Epithelial cell of esophagus (primary cell): ENCODE measurements at regions not wholly inside any gene's neighbourhood (a gene's known extent, or its start where the extent isn't known, plus 50 kb on each side); places are given as distances from the start of the nearest gene placed in this dataset.
A peak's percentile ranks its signal among the peaks of the same experiment; 100 is the strongest.

Experiments
- DNase-seq: peaks from one replicate; pipeline ENCODE4 v3.0.0; 2010; ENCODE audit warnings: low read depth
- H3K4me3 ChIP-seq: 2 replicates; pipeline ENCODE4 v1.5.1; 2011; ENCODE audit warnings: mild to moderate bottlenecking, low read length, control low read depth
- CTCF ChIP-seq: IDR thresholded peaks from 2 replicates; pipeline ENCODE4 v1.5.1; 2011; ENCODE audit warnings: low read depth, mild to moderate bottlenecking, low read length, control low read depth, inconsistent platforms; ENCODE audit not compliant: insufficient read depth; ENCODE audit errors: missing control alignments

GRCh38 chr17:77374170-77374936 lies 233.6 kb downstream of the SEC14L1 start:
- TF ChIP-seq CTCF: no peak
- no peak for DNase-seq
- peak overlapping the region; percentile 40 for H3K4me3 ChIP-seq

GRCh38 chr17:77375108-77375916 lies 234.5 kb downstream of the SEC14L1 start:
- DNase-seq: no peak
- no peak overlapping the region for H3K4me3 ChIP-seq
- no peak for TF ChIP-seq CTCF

- H3K4me3 ChIP-seq: no peak overlapping the region
- no peak for TF ChIP-seq CTCF
- DNase-seq: no peak
These were observed 235.3 kb downstream of the SEC14L1 start for GRCh38 chr17:77375917-77376651.

GRCh38 chr17:77376795-77377709 lies 236.3 kb downstream of the SEC14L1 start:
- no peak overlapping the region for H3K4me3 ChIP-seq
- no peak for TF ChIP-seq CTCF
- DNase-seq: no peak

GRCh38 chr17:77377710-77378235 lies 237.0 kb downstream of the SEC14L1 start:
- no peak overlapping the region for H3K4me3 ChIP-seq

More at GRCh38 chr17:77377710-77378235, 237.0 kb downstream of the SEC14L1 start:
- no peak for TF ChIP-seq CTCF
- no peak for DNase-seq
